ENCODE measurements at regions not wholly inside any gene's neighbourhood (a gene's known extent, or its start where the extent isn't known, plus 50 kb on each side); places are given as distances from the start of the nearest gene placed in this dataset.

DNA sequence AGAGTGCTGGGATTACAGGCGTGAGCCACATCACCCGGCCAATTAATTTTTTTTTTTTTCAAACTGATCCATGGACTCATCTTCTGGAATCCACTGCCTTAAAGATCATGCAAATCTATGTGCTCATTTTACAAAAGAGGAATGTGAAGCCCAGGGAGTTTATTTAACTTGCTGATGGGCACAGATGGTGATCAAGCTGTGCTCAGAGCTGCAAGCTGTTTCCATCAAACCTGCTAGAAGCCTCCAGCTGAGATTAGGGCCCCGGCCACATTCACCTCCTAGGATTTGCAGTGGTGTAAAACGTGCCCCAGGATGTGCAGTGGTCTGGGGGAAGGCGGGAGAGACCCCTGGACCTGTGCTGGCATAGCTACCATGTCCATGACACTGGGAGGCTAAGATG is 56.1 kb upstream of the TUT7 start:
- TF ChIP-seq, protein P1, sequence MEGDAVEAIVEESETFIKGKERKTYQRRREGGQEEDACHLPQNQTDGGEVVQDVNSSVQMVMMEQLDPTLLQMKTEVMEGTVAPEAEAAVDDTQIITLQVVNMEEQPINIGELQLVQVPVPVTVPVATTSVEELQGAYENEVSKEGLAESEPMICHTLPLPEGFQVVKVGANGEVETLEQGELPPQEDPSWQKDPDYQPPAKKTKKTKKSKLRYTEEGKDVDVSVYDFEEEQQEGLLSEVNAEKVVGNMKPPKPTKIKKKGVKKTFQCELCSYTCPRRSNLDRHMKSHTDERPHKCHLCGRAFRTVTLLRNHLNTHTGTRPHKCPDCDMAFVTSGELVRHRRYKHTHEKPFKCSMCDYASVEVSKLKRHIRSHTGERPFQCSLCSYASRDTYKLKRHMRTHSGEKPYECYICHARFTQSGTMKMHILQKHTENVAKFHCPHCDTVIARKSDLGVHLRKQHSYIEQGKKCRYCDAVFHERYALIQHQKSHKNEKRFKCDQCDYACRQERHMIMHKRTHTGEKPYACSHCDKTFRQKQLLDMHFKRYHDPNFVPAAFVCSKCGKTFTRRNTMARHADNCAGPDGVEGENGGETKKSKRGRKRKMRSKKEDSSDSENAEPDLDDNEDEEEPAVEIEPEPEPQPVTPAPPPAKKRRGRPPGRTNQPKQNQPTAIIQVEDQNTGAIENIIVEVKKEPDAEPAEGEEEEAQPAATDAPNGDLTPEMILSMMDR (conservative IDR thresholded peaks at IDR 0.05), result no peak
- TF ChIP-seq ZFX (IDR thresholded peaks at IDR 0.05), result no peak
